ENCODE measurements at regions not wholly inside any gene's neighbourhood (a gene's known extent, or its start where the extent isn't known, plus 50 kb on each side); places are given as distances from the start of the nearest gene placed in this dataset.

DNA sequence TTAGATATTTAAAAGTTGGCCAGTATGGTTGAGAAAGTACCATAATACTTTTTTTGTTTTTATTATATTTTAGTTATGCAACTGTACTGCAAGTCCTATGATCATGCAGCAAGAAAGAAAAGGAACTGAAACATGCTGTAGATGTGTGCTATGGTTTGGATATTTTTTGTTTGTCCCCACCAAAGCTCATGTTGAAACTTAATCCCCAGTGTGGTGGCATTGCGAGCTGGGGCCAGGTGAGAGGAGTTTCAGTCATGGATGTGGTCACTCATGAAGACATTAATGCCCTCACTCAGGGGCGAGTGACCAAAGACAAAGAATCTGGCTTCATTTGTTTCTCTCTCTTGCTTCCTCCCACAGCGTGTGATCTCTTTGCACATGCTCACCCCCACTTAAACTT is 393.9 kb downstream of the PAX1 start:
- Mint-ChIP-seq H3K36me3 (peaks cover 0 to 3% (median 0%) of the 10 kb centered on the region in 3 donors), H3K27ac (no peak overlapping the region), H3K4me3 (no peak overlapping the region), H3K9me3 (peaks cover 11 to 35% (median 26%) of the 10 kb centered on the region in 5 donors), H3K4me1 (no peaks in the 10 kb centered on the region), H3K27me3 (no peaks in the 10 kb centered on the region)
- Histone ChIP-seq H3K4me3 (ENCODE audit: low read length) (no peak overlapping the region), H3K27ac (ENCODE audit: low read depth, low read length) (no peak overlapping the region), H3K36me3 (ENCODE audit: insufficient read depth, low read length) (no peaks in the 10 kb centered on the region), H3K4me1 (ENCODE audit: insufficient read depth, low read length) (no peaks in the 10 kb centered on the region), H3K9me3 (ENCODE audit: low read length) (no peaks in the 10 kb centered on the region), H3K27me3 (ENCODE audit: insufficient read depth, low read length, poor library complexity, severe bottlenecking) (no peaks in the 10 kb centered on the region)
- DNase-seq: no peak
- ChIA-PET CTCF (no interaction called here), POLR2A (no interaction called here)

DNA sequence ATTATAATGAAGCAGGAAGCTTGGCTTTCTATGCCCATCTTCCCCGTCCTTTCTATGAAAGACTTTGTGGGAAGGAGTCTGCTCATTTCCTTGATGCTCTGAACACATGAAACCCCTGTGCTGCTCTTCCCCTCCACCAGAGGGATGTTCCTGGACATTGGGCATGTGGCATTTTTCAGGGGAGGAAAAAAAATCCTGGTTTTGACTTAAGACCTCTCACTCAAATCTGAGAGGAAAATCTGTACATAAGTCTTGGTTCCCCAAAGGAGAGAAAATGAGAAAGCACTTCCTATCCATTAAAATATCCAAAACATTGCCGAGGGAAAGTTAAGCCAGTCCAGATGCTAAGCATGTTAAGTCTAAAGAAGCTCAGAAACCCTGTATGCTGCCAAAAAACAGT is 393.0 kb downstream of the PAX1 start:
- Mint-ChIP-seq H3K36me3 (peaks cover 0 to 4% (median 0%) of the 10 kb centered on the region in 3 donors), H3K9me3 (peaks cover 16 to 36% (median 29%) of the 10 kb centered on the region in 5 donors), H3K4me1 (no peaks in the 10 kb centered on the region), H3K4me3 (no peak overlapping the region), H3K27me3 (no peaks in the 10 kb centered on the region), H3K27ac (no peak overlapping the region)
- H3K9me3 ChIP-seq (ENCODE audit: low read length): no peaks in the 10 kb centered on the region
- no peak overlapping the region for H3K4me3 ChIP-seq (ENCODE audit: low read length)
- no peaks in the 10 kb centered on the region for H3K27me3 ChIP-seq (ENCODE audit: insufficient read depth, low read length, poor library complexity, severe bottlenecking)
- ChIA-PET POLR2A (no interaction called here), CTCF (no interaction called here)
- H3K4me1 ChIP-seq (ENCODE audit: insufficient read depth, low read length): no peaks in the 10 kb centered on the region
- DNase-seq: no peak
- H3K36me3 ChIP-seq (ENCODE audit: insufficient read depth, low read length): no peaks in the 10 kb centered on the region
- no peak overlapping the region for H3K27ac ChIP-seq (ENCODE audit: low read depth, low read length)

GRCh38 chr20:22093122-22093521 is 387.7 kb downstream of the PAX1 start:
- H3K27me3 ChIP-seq (ENCODE audit: insufficient read depth, low read length, poor library complexity, severe bottlenecking): no peaks in the 10 kb centered on the region
- no peaks in the 10 kb centered on the region for H3K4me1 Mint-ChIP-seq
- POLR2A ChIA-PET: no interaction called here
- peaks cover 24 to 33% (median 29%) of the 10 kb centered on the region in 5 donors for H3K9me3 Mint-ChIP-seq
- H3K27ac ChIP-seq (ENCODE audit: low read depth, low read length): no peak overlapping the region
- H3K4me3 Mint-ChIP-seq: no peak overlapping the region
- DNase-seq: no peak
- no peaks in the 10 kb centered on the region for H3K27me3 Mint-ChIP-seq
- H3K9me3 ChIP-seq (ENCODE audit: low read length): no peaks in the 10 kb centered on the region
- CTCF ChIA-PET: no interaction called here
- peaks cover 0 to 4% (median 3%) of the 10 kb centered on the region in 3 donors for H3K36me3 Mint-ChIP-seq
- H3K36me3 ChIP-seq (ENCODE audit: insufficient read depth, low read length): no peaks in the 10 kb centered on the region
- no peak overlapping the region for H3K4me3 ChIP-seq (ENCODE audit: low read length)
- H3K27ac Mint-ChIP-seq: no peak overlapping the region
- H3K4me1 ChIP-seq (ENCODE audit: insufficient read depth, low read length): no peaks in the 10 kb centered on the region

DNA sequence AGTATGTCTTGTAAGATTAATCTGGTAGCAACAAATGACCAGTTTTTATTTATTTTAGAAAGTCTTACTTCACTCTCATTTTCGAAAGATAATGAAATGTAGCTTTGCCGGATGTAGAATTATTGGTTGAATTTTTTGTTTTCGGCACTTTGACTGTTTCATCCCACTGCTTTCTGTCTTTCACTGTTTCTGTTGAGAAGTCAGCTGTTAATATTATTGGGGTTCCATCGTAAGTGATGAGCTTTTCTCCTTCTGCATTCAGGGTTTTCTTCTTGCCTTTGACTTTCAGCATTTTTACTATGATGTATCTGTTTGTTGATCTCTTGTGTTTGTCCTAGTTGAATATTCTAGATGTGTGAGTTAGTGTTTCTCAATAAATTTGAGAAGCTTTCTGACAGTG is 383.4 kb downstream of the PAX1 start:
- H3K36me3 Mint-ChIP-seq: peaks cover 0 to 3% (median 0%) of the 10 kb centered on the region in 3 donors
- Histone ChIP-seq H3K27me3 (ENCODE audit: insufficient read depth, low read length, poor library complexity, severe bottlenecking) (no peaks in the 10 kb centered on the region), H3K36me3 (ENCODE audit: insufficient read depth, low read length) (no peaks in the 10 kb centered on the region), H3K4me1 (ENCODE audit: insufficient read depth, low read length) (no peaks in the 10 kb centered on the region), H3K27ac (ENCODE audit: low read depth, low read length) (no peak overlapping the region), H3K4me3 (ENCODE audit: low read length) (no peak overlapping the region), H3K9me3 (ENCODE audit: low read length) (no peaks in the 10 kb centered on the region)
- DNase-seq: no peak
- no peaks in the 10 kb centered on the region for H3K27me3 Mint-ChIP-seq
- H3K9me3 Mint-ChIP-seq: peaks cover 17 to 33% (median 21%) of the 10 kb centered on the region in 5 donors
- CTCF ChIA-PET: no interaction called here
- no peaks in the 10 kb centered on the region for H3K4me1 Mint-ChIP-seq
- POLR2A ChIA-PET: no interaction called here
- H3K4me3 Mint-ChIP-seq: no peak overlapping the region
- no peak overlapping the region for H3K27ac Mint-ChIP-seq

GRCh38 chr20:22080985-22081384 is 375.5 kb downstream of the PAX1 start:
- no peaks in the 10 kb centered on the region for H3K4me1 ChIP-seq (ENCODE audit: insufficient read depth, low read length)
- no peaks in the 10 kb centered on the region for H3K36me3 ChIP-seq (ENCODE audit: insufficient read depth, low read length)
- no peaks in the 10 kb centered on the region for H3K9me3 ChIP-seq (ENCODE audit: low read length)
- Mint-ChIP-seq H3K4me1 (no peaks in the 10 kb centered on the region), H3K27me3 (no peaks in the 10 kb centered on the region), H3K4me3 (no peak overlapping the region), H3K9me3 (peaks cover 8 to 23% (median 16%) of the 10 kb centered on the region in 5 donors), H3K36me3 (no peaks in the 10 kb centered on the region), H3K27ac (no peak overlapping the region)
- no peak overlapping the region for H3K27ac ChIP-seq (ENCODE audit: low read depth, low read length)
- H3K4me3 ChIP-seq (ENCODE audit: low read length): no peak overlapping the region
- ChIA-PET CTCF (no interaction called here), POLR2A (no interaction called here)
- H3K27me3 ChIP-seq (ENCODE audit: insufficient read depth, low read length, poor library complexity, severe bottlenecking): no peaks in the 10 kb centered on the region
- no peak for DNase-seq

- no peak overlapping the region for H3K27ac Mint-ChIP-seq
- no peak for DNase-seq
- H3K36me3 Mint-ChIP-seq: no peaks in the 10 kb centered on the region
- no peak overlapping the region for H3K4me3 Mint-ChIP-seq
- Histone ChIP-seq H3K27me3 (ENCODE audit: insufficient read depth, low read length, poor library complexity, severe bottlenecking) (no peaks in the 10 kb centered on the region), H3K4me3 (ENCODE audit: low read length) (no peak overlapping the region), H3K27ac (ENCODE audit: low read depth, low read length) (no peak overlapping the region), H3K9me3 (ENCODE audit: low read length) (peaks cover 3% of the 10 kb centered on the region), H3K4me1 (ENCODE audit: insufficient read depth, low read length) (no peaks in the 10 kb centered on the region), H3K36me3 (ENCODE audit: insufficient read depth, low read length) (no peaks in the 10 kb centered on the region)
- POLR2A ChIA-PET: no interaction called here
- no peaks in the 10 kb centered on the region for H3K4me1 Mint-ChIP-seq
- CTCF ChIA-PET: no interaction called here
- peaks cover 8 to 28% (median 12%) of the 10 kb centered on the region in 5 donors for H3K9me3 Mint-ChIP-seq
- H3K27me3 Mint-ChIP-seq: no peaks in the 10 kb centered on the region
Measured at GRCh38 chr20:22074635-22075034, 369.2 kb downstream of the PAX1 start.

- Mint-ChIP-seq H3K4me3 (no peak overlapping the region), H3K27me3 (no peaks in the 10 kb centered on the region), H3K27ac (no peak overlapping the region), H3K36me3 (peaks cover 0 to 1% (median 0%) of the 10 kb centered on the region in 3 donors), H3K9me3 (peaks cover 6 to 31% (median 17%) of the 10 kb centered on the region in 5 donors), H3K4me1 (no peaks in the 10 kb centered on the region)
- no peaks in the 10 kb centered on the region for H3K36me3 ChIP-seq (ENCODE audit: insufficient read depth, low read length)
- ChIA-PET CTCF (no interaction called here), POLR2A (no interaction called here)
- DNase-seq: no peak
- H3K27ac ChIP-seq (ENCODE audit: low read depth, low read length): no peak overlapping the region
- peaks cover 3% of the 10 kb centered on the region for H3K9me3 ChIP-seq (ENCODE audit: low read length)
- H3K27me3 ChIP-seq (ENCODE audit: insufficient read depth, low read length, poor library complexity, severe bottlenecking): no peaks in the 10 kb centered on the region
- no peaks in the 10 kb centered on the region for H3K4me1 ChIP-seq (ENCODE audit: insufficient read depth, low read length)
- no peak overlapping the region for H3K4me3 ChIP-seq (ENCODE audit: low read length)
Measured at GRCh38 chr20:22071841-22072240, 366.4 kb downstream of the PAX1 start.

- peaks cover 0 to 1% (median 0%) of the 10 kb centered on the region in 3 donors for H3K36me3 Mint-ChIP-seq
- no peaks in the 10 kb centered on the region for H3K27me3 Mint-ChIP-seq
- Histone ChIP-seq H3K27ac (ENCODE audit: low read depth, low read length) (no peak overlapping the region), H3K27me3 (ENCODE audit: insufficient read depth, low read length, poor library complexity, severe bottlenecking) (no peaks in the 10 kb centered on the region), H3K4me3 (ENCODE audit: low read length) (no peak overlapping the region), H3K4me1 (ENCODE audit: insufficient read depth, low read length) (no peaks in the 10 kb centered on the region), H3K36me3 (ENCODE audit: insufficient read depth, low read length) (no peaks in the 10 kb centered on the region), H3K9me3 (ENCODE audit: low read length) (peaks cover 3% of the 10 kb centered on the region)
- DNase-seq: no peak
- H3K27ac Mint-ChIP-seq: no peak overlapping the region
- POLR2A ChIA-PET: no interaction called here
- H3K4me3 Mint-ChIP-seq: no peak overlapping the region
- H3K4me1 Mint-ChIP-seq: no peaks in the 10 kb centered on the region
- H3K9me3 Mint-ChIP-seq: peaks cover 3 to 33% (median 17%) of the 10 kb centered on the region in 5 donors
- CTCF ChIA-PET: no interaction called here
Measured at GRCh38 chr20:22070610-22071058, 365.2 kb downstream of the PAX1 start.

- ChIA-PET CTCF (no interaction called here), POLR2A (no interaction called here)
- no peaks in the 10 kb centered on the region for H3K27me3 ChIP-seq (ENCODE audit: insufficient read depth, low read length, poor library complexity, severe bottlenecking)
- Mint-ChIP-seq H3K27me3 (no peaks in the 10 kb centered on the region), H3K36me3 (no peaks in the 10 kb centered on the region), H3K27ac (no peak overlapping the region), H3K4me1 (no peaks in the 10 kb centered on the region), H3K9me3 (peaks cover 2 to 38% (median 16%) of the 10 kb centered on the region in 5 donors), H3K4me3 (no peak overlapping the region)
- no peaks in the 10 kb centered on the region for H3K4me1 ChIP-seq (ENCODE audit: insufficient read depth, low read length)
- no peak overlapping the region for H3K4me3 ChIP-seq (ENCODE audit: low read length)
- DNase-seq: no peak
- H3K27ac ChIP-seq (ENCODE audit: low read depth, low read length): no peak overlapping the region
- H3K9me3 ChIP-seq (ENCODE audit: low read length): no peaks in the 10 kb centered on the region
- H3K36me3 ChIP-seq (ENCODE audit: insufficient read depth, low read length): no peaks in the 10 kb centered on the region
Measured at GRCh38 chr20:22063753-22064152, 358.3 kb downstream of the PAX1 start.
